ENCODE measurements at regions not wholly inside any gene's neighbourhood (a gene's known extent, or its start where the extent isn't known, plus 50 kb on each side); places are given as distances from the start of the nearest gene placed in this dataset.

DNA sequence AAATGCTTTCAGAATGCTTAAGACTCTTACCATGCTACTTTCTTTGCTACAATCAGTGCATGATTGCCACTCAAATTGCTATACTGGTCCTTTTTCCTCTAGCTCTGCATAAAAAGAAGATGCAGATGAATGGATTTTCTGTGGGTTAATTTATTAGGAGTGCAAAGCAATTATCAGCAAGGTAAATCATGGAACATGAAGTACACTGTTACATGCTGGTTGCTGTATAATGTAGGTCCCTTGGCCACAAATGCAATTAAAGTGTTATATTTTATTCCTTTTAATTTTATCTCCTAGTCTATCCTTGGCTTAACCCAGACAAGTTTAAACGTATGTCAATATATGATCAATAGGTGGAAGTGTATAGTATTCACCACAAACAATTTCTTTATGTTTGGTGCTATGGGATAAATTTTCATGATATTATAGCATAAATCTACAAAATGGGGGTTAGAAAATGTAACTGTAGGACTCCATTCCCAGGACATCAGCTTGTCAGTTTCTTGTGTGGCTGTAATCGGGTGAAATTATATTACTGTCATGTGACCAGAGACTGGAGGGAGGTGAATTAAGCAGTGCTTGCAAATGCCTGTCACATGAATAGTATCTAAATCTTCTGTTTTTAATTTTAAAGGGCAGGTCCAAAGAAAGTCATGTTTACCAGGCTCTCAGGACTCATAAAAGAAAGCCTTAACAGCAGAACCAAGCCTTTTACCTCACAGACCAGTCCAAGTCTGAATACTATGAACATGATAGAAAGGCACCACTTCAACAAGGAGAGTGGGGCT, 176.9 kb upstream of the ID4 start:
- Histone ChIP-seq H3K4me2 (ENCODE audit: insufficient read depth, low read length) (no peak overlapping the region), H3K4me3 (ENCODE audit: low read depth in 1 of 2, low read length in 2 of 2) (no peak overlapping the region), H3K36me3 (ENCODE audit: insufficient read depth, low read length) (no peaks in the 10 kb centered on the region), H4K20me1 (ENCODE audit: insufficient read depth, low read length) (no peaks in the 10 kb centered on the region), H2AFZ (ENCODE audit: low read depth, low read length) (no peak overlapping the region), H3K9ac (ENCODE audit: low read depth, low read length) (no peak overlapping the region), H3K27me3 (ENCODE audit: insufficient read depth, low read length, poor library complexity) (no peaks in the 10 kb centered on the region), H3K27ac (ENCODE audit: low read length) (no peak overlapping the region), H3K4me1 (ENCODE audit: insufficient read depth, low read length) (no peaks in the 10 kb centered on the region), H3K79me2 (ENCODE audit: insufficient read depth, low read length) (no peaks in the 10 kb centered on the region), H3K9me3 (ENCODE audit: insufficient read depth, low read length, severe bottlenecking) (no peaks in the 10 kb centered on the region)
- TF ChIP-seq, protein P1, sequence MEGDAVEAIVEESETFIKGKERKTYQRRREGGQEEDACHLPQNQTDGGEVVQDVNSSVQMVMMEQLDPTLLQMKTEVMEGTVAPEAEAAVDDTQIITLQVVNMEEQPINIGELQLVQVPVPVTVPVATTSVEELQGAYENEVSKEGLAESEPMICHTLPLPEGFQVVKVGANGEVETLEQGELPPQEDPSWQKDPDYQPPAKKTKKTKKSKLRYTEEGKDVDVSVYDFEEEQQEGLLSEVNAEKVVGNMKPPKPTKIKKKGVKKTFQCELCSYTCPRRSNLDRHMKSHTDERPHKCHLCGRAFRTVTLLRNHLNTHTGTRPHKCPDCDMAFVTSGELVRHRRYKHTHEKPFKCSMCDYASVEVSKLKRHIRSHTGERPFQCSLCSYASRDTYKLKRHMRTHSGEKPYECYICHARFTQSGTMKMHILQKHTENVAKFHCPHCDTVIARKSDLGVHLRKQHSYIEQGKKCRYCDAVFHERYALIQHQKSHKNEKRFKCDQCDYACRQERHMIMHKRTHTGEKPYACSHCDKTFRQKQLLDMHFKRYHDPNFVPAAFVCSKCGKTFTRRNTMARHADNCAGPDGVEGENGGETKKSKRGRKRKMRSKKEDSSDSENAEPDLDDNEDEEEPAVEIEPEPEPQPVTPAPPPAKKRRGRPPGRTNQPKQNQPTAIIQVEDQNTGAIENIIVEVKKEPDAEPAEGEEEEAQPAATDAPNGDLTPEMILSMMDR (IDR thresholded peaks at IDR 0.05; ENCODE audit: borderline replicate concordance, extremely low read depth, low read length, poor library complexity, severe bottlenecking) = no peak
- no peak for TF ChIP-seq EZH2 (IDR thresholded peaks at IDR 0.05; ENCODE audit: borderline replicate concordance, low read depth, low read length, severe bottlenecking)
- ATAC-seq (ENCODE audit: insufficient read depth, low read depth) (no peak), DNase-seq (no peak)

DNA sequence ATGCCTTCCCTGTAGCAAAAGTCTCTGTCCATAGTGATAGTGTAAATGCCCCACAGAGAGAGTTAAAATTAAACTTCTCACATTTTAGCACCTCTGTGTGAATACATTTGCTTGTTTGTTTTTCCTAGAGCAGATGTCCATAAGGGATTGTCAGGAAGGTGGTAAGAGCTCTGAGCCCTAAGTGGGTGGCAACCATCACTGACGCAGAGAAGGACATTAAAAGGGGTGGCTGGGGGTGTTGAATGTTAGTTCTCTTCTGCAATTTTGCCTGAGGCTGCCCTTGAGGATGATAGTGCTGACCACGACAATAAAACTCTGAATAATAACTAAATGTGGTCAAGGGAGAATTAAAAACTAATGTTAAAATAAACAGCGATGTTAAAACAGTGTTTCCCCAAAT, 174.3 kb upstream of the ID4 start:
- H3K79me2 ChIP-seq (ENCODE audit: insufficient read depth, low read length) = no peaks in the 10 kb centered on the region
- no peaks in the 10 kb centered on the region for H3K9me3 ChIP-seq (ENCODE audit: insufficient read depth, low read length, severe bottlenecking)
- DNase-seq (no peak), ATAC-seq (ENCODE audit: insufficient read depth, low read depth) (no peak)
- H3K4me2 ChIP-seq (ENCODE audit: insufficient read depth, low read length) = no peak overlapping the region
- no peak overlapping the region for H2AFZ ChIP-seq (ENCODE audit: low read depth, low read length)
- H3K27me3 ChIP-seq (ENCODE audit: insufficient read depth, low read length, poor library complexity) = no peaks in the 10 kb centered on the region
- H3K27ac ChIP-seq (ENCODE audit: low read length) = no peak overlapping the region
- H4K20me1 ChIP-seq (ENCODE audit: insufficient read depth, low read length) = no peaks in the 10 kb centered on the region
- no peaks in the 10 kb centered on the region for H3K4me1 ChIP-seq (ENCODE audit: insufficient read depth, low read length)
- no peak overlapping the region for H3K4me3 ChIP-seq (ENCODE audit: low read depth in 1 of 2, low read length in 2 of 2)
- H3K9ac ChIP-seq (ENCODE audit: low read depth, low read length) = no peak overlapping the region
- TF ChIP-seq EZH2 (IDR thresholded peaks at IDR 0.05; ENCODE audit: borderline replicate concordance, low read depth, low read length, severe bottlenecking) = no peak
- TF ChIP-seq, protein P1 (IDR thresholded peaks at IDR 0.05; ENCODE audit: borderline replicate concordance, extremely low read depth, low read length, poor library complexity, severe bottlenecking) = no peak
- no peaks in the 10 kb centered on the region for H3K36me3 ChIP-seq (ENCODE audit: insufficient read depth, low read length)

DNA sequence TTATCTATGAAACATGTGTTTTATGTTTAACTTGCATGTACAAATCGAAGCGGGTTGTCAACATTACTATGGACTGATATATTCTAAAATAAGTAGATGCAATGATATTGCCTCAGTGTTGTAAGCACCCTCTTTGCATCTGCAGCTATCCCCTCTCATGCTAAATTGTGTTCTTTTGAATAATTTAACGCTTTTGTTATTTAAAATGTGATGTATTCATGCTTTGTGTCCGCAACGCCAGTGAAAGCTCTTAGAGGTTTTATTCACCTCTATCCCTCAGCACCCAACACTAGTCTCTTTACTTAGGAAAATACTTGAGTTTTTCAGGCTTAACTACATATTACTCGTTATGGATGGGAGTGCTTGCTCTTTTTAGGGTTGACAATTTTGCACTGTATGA, 173.7 kb upstream of the ID4 start:
- TF ChIP-seq, protein P1 (IDR thresholded peaks at IDR 0.05; ENCODE audit: borderline replicate concordance, extremely low read depth, low read length, poor library complexity, severe bottlenecking) = no peak
- TF ChIP-seq EZH2 (IDR thresholded peaks at IDR 0.05; ENCODE audit: borderline replicate concordance, low read depth, low read length, severe bottlenecking) = no peak
- H3K4me3 ChIP-seq (ENCODE audit: low read depth in 1 of 2, low read length in 2 of 2) = no peak overlapping the region
- H2AFZ ChIP-seq (ENCODE audit: low read depth, low read length) = no peak overlapping the region
- H3K27ac ChIP-seq (ENCODE audit: low read length) = no peak overlapping the region
- H3K9ac ChIP-seq (ENCODE audit: low read depth, low read length) = no peak overlapping the region
- H3K9me3 ChIP-seq (ENCODE audit: insufficient read depth, low read length, severe bottlenecking) = no peaks in the 10 kb centered on the region
- H4K20me1 ChIP-seq (ENCODE audit: insufficient read depth, low read length) = no peaks in the 10 kb centered on the region
- DNase-seq (no peak), ATAC-seq (ENCODE audit: insufficient read depth, low read depth) (no peak)
- no peaks in the 10 kb centered on the region for H3K36me3 ChIP-seq (ENCODE audit: insufficient read depth, low read length)
- H3K4me1 ChIP-seq (ENCODE audit: insufficient read depth, low read length) = no peaks in the 10 kb centered on the region
- no peaks in the 10 kb centered on the region for H3K27me3 ChIP-seq (ENCODE audit: insufficient read depth, low read length, poor library complexity)
- H3K4me2 ChIP-seq (ENCODE audit: insufficient read depth, low read length) = no peak overlapping the region
- H3K79me2 ChIP-seq (ENCODE audit: insufficient read depth, low read length) = no peaks in the 10 kb centered on the region
